ENCODE measurements at regions not wholly inside any gene's neighbourhood (a gene's known extent, or its start where the extent isn't known, plus 50 kb on each side); places are given as distances from the start of the nearest gene placed in this dataset.
A peak's percentile ranks its signal among the peaks of the same experiment; 100 is the strongest.

- in situ Hi-C loops (cut with HindIII; ENCODE audit: low sequenced_read_pairs), result no loop called here
- DNase-seq (ENCODE audit: low spot score), result no peak
These were observed 287.7 kb upstream of the RTL1 start for GRCh38 chr14:101191101-101191720.

GRCh38 chr14:101191721-101192660 is 288.5 kb upstream of the RTL1 start:
- in situ Hi-C loops (cut with HindIII; ENCODE audit: low sequenced_read_pairs), result no loop called here
- DNase-seq (ENCODE audit: low spot score), result peak; percentile 86

GRCh38 chr14:101192661-101193000 is 289.1 kb upstream of the RTL1 start:
- DNase-seq (ENCODE audit: low spot score), result no peak
- in situ Hi-C loops (cut with HindIII; ENCODE audit: low sequenced_read_pairs), result no loop called here

- in situ Hi-C loops (cut with HindIII; ENCODE audit: low sequenced_read_pairs), result no loop called here
- peak; percentile 34 for DNase-seq (ENCODE audit: low spot score)
These were observed 289.8 kb upstream of the RTL1 start for GRCh38 chr14:101193106-101193844.

GRCh38 chr14:101193845-101194372 is 290.4 kb upstream of the RTL1 start:
- in situ Hi-C loops (cut with HindIII; ENCODE audit: low sequenced_read_pairs), result no loop called here

GRCh38 chr14:101194373-101195308 is 291.1 kb upstream of the RTL1 start:
- no peak for DNase-seq (ENCODE audit: low spot score)
- in situ Hi-C loops (cut with HindIII; ENCODE audit: low sequenced_read_pairs), result no loop called here

More at GRCh38 chr14:101193845-101194372, 290.4 kb upstream of the RTL1 start:
- no peak for DNase-seq (ENCODE audit: low spot score)

GRCh38 chr14:101195309-101195901 is 291.9 kb upstream of the RTL1 start:
- in situ Hi-C loops (cut with HindIII; ENCODE audit: low sequenced_read_pairs), result no loop called here
- DNase-seq (ENCODE audit: low spot score), result no peak

- in situ Hi-C loops (cut with HindIII; ENCODE audit: low sequenced_read_pairs), result no loop called here
- no peak for DNase-seq (ENCODE audit: low spot score)
These were observed 292.7 kb upstream of the RTL1 start for GRCh38 chr14:101196051-101196712.

GRCh38 chr14:101196795-101197590 is 293.5 kb upstream of the RTL1 start:
- DNase-seq (ENCODE audit: low spot score), result no peak
- in situ Hi-C loops (cut with HindIII; ENCODE audit: low sequenced_read_pairs), result no loop called here

GRCh38 chr14:101197595-101198397 is 294.3 kb upstream of the RTL1 start:
- in situ Hi-C loops (cut with HindIII; ENCODE audit: low sequenced_read_pairs), result no loop called here
- no peak for DNase-seq (ENCODE audit: low spot score)

GRCh38 chr14:101198398-101199027 is 295.0 kb upstream of the RTL1 start:
- in situ Hi-C loops (cut with HindIII; ENCODE audit: low sequenced_read_pairs), result no loop called here
- DNase-seq (ENCODE audit: low spot score), result no peak

- in situ Hi-C loops (cut with HindIII; ENCODE audit: low sequenced_read_pairs), result no loop called here
- no peak for DNase-seq (ENCODE audit: low spot score)
These were observed 295.7 kb upstream of the RTL1 start for GRCh38 chr14:101199028-101199770.

- no peak for DNase-seq (ENCODE audit: low spot score)
- in situ Hi-C loops (cut with HindIII; ENCODE audit: low sequenced_read_pairs), result no loop called here
These were observed 296.6 kb upstream of the RTL1 start for GRCh38 chr14:101200008-101200649.

- no peak for DNase-seq (ENCODE audit: low spot score)
- in situ Hi-C loops (cut with HindIII; ENCODE audit: low sequenced_read_pairs), result no loop called here
These were observed 297.4 kb upstream of the RTL1 start for GRCh38 chr14:101200650-101201516.

Data from G401 (cell line).